Glomerular visceral epithelial cell (primary cell): ENCODE measurements at regions not wholly inside any gene's neighbourhood (a gene's known extent, or its start where the extent isn't known, plus 50 kb on each side); places are given as distances from the start of the nearest gene placed in this dataset.

ENCODE experiments used
- DNase-seq: peaks from one replicate; pipeline ENCODE4 v3.0.0-alpha.2; 2016; ENCODE audit errors: extremely low spot score

DNA sequence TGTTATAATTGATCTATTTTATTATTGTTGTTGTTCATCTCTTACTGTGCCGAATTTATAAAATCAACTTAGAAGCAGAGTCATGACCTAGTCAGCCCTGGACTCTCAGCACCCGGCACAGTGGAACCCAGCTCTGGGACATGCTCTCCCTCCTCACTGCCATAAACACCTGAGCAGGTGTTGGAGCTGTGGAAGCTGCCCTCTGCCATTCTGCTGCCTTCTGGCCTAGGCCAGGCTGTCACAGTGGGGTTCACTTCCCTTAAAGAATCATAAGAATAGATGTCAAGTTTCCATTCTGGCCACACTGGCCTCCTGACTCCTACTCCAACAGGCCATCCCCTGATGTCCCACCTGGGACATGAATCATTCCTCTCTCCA is 192.2 kb downstream of the ZFP36L2 start:
- no peak for DNase-seq

DNA sequence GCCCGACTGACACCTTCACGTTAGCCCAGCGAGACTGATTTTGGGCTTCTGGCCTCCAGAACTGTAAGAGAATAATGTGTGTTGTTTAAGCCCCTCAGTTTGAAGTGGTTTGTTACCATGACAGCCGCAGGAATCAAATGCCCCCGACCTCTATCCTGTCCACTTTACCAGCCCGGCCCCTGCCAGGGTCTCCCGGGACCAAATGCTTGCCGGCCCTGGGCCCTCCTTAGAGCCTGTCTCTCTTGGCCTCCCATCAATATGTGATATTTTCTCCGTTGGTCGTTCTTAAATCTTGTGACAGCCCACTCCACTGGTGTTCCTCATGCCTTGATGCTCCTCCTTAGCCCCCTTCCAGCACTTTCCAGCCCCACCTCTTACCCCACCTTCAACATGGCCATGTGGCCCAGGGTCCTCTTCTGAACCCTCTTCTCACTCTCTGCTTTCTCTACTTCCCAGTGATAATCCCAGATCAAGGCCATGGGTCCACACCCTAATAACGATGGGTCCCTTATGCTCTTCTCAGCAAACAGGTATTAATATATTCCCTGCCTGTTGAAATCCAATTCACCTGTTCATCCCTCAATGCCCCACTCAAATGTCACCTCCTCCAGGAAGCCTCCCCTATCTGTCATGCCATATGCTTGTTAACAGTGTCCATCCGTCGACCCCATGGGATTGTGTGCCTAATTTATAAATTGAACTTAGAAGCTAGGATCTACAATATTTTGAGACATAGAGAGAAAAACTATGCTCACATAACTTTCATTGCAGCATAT is 192.8 kb downstream of the ZFP36L2 start:
- no peak for DNase-seq

DNA sequence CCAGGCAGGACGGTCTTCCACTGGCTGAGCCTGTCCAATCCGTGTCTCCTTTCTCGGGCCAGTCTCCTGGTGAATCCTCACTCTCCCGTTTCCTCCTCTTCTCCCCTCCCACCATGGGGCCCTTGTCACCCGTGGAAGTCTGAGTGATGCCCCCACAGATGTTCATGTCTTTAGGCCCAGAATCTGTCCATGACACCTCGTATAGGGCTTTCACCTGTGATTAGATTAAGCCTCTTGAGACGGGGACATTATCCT is 193.5 kb downstream of the ZFP36L2 start:
- DNase-seq, result no peak

DNA sequence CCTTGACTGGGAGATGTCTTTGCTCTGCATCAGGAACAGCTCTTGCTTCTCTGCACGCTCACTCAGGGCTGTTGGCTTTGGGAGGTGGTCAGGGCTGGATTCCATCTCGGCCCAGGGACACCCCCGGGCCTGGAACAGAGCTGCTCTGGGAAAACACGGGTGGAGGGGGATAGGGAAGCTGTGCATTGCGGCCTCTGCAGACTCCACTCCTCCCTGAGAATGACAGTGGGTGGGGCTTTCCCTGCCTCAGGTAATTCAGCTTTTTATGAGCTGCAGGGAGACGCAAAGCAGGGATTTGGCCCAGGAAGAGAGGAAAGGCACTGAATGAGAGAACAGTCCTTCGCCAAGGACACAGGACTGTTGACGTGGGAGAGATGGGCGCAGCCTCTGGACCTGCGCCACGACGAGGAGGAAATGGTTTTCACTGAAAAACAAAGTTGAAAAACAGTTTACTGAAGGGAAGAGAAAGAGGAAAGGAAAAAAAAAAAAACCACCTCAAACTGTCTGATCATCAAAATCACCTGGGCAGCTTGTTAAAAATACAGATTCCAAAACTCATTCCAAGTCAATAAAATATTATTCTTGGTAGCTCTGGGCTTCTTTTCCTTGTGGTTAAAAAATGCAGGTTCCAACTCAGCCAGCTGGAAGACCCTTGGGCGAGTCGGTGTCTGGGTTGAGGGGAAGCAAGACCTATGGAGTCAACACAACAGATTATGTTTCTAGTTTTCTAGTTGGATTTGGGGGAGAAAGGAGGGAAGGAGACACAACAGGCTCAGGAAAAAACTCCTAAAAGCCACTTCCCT is 194.0 kb downstream of the ZFP36L2 start:
- no peak for DNase-seq

DNA sequence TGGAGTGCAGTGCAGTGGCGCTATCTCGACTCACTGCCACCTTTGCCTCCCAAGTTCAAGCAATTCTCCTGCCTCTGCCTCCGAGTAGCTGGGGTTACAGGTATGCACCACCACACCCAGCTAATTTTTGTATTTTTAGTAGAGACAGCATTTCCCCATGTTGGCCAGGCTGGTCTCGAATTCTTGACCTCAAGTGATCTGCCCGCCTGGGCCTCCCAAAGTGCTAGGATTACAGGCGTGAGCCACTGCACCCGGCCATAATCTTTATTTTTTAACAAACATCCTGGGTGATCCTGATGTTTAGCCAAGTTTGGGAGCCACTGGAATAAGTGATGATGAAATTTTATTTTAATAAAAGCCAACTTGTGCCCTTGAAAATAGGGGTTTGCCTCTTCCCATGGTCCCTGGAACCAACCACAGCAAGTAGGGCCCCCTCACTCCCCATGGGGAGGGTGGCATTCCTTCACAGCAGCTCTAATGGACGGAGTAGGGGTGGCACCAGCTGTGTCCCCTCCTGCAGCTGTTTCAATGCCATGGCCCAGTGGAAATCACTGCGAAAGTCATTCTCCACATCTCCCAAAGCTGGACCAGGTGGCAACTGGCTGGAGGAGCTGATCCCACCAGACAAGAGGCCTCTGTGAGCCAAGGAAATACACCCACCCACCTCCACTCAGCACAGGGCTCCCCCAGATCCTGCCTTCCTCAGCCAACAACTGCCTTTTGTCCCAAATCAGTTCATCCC is 194.8 kb downstream of the ZFP36L2 start:
- DNase-seq, result no peak

DNA sequence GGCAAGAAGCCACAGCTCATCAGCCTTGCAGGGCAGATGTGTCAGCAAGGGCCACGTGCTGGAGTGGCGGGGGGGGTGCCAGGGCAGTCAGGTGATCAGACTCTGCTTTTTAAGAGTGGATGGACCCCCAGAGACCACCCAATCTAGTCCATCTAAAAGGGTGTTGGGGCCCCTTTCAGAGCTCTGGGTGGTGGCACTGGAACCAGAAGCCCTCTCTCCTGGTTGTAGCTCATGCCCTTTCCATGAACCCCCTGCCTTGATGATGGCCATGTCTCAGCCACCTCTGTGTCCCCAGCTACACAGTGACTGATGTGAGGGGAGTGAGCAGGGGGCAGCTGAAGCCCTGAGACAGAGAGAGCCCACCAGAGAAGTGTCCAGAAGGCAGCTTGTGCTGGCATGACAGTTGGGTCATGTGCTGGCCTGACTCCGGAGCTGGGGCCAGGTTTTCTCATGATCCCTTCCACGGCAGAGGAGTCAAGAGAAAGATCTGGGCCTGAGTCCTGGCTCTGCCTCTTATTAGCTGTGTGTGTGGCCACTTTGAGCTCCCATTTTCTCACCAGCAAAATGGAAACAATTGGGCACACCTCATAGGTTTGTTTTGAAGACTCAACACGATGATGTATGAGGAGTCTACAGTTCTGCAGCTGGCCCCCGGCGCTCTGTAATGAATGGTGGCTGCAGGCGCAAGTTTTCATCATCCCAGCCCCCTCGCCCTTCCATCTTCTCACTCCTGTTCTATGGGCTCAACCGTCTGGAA is 195.7 kb downstream of the ZFP36L2 start:
- no peak for DNase-seq

DNA sequence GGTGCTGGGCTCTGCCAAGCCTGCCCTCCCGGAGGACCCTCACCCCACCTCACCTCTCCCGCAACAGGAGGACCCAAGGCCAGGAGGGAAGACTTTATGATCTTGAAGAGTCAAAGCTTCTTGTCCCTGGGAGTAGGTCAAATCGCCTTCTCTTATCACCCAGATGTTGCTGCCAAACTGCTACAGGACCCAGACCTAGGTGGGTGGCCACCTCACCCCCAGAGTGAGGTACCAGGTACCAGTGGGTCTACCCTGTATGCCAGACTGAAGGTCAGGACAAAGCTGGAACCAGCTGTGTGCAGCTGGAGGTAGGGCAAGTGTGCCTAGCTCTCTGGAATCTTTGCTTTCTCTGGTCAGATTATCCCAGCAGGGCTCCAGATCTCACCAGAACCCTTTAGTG is 197.2 kb downstream of the ZFP36L2 start:
- DNase-seq, result no peak

DNA sequence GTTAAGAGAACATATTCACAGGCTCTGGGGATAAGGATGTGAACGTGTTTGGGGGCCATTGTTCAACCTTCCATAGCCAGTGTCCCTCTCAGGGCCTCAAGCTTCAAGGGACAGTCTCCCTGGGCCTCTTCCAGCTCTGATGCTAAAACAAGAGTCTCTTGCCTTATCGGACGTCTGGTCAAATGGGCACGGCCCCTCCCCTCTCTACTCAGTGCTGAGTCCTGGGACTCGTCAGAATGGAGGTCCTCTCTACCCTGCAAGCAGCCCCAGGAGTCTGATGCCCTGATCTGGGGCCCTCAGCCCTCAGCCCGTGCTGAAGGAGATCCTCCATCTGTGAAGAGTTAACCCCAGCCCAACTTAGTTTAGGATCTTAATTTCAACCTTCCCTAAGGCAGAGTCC is 198.2 kb downstream of the ZFP36L2 start:
- no peak for DNase-seq

DNA sequence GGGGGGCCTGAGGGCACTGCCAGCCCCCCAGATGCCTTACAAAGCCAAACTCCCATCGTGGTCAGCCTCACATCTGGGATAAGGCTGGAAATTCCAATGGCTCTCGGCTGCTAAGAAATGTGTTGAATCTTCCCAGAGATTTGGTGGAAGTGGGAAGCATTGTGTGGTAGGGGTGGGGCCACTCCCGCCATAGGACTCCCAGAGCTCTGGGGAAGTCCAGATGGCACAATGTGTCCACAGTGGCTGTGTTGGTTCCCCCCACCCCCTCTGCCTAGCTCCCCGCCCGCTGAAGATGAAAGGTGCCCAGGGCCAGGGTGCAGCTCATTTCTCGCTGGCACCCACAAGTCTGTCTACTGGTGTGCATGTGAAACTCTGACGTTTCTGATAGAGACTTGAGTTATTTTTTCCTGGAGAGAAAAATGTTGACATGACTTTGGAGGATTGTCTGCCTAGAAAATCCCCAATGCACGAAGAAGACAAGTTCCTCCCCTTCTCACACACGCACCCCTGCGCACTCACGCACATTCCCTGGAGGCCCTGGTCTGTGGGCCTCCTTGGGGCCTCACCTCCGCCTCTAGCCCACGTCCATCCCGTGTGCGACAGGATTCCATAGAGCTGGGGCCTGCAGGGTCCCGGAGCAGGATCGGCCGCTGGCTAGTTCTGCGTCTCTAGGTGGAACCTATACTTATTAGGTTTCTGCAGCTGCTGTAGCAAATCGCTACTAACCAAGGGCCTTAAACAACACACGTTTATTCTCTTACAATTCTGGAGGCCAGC is 199.1 kb downstream of the ZFP36L2 start:
- DNase-seq, result no peak

DNA sequence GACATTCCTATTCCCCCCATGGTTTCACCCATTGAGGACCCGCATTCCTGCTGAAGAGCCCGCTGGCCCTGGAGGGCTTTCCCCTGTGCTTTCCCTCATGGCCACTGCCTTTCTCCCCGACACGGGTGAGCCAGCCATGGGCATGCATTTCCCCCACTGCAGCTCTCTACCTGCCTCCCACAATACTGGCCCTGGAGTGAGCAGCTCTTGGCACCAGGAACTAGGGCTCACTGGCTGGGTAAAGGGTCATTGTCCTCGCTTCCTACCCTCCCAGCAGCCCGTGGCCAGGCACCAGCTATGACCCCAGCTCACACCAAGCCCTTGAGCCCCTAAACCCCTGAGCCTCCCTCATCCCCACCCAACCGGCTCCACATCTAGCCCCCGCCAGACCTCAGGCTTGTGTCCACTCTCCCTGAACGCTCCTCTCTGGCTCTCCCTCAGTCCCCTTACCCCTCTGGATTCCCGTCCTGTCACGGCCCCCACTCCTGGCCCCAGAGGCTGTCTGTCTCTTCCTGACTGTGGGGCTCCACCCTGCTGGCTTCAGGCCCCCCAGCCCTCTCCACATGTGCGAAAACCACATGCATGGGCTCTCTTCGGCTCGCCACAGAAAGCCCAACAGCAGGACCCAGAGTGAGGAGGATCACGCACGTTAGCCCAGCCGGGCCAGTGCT is 199.8 kb downstream of the ZFP36L2 start:
- DNase-seq, result no peak

DNA sequence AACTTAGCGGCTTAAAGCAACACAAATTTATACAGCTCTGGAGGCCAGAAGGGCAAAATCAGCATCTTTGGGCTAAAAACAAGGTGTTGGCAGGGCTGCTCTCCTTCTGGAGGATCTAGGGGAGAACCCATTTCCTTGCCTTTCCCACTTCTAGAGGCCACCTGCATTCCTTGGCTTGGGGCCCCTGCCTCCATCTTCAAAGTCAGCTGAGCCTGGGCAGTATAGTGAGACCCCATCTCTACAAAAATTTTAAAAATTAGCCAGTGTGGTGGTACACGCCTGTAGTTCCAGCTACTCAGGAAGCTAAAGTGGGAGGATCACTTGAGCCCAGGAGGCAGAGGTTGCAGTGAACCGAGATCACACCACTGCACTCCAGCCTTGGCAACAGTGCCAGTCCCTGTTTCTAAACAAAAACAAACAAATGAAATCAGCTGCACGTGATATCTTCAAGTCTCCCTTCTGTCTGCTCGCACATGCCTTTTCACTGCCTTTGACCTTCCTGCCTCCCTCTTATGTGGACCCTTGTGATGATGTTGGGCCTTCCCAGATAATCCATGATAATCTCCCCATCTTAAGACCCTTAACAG is 200.6 kb downstream of the ZFP36L2 start:
- DNase-seq, result no peak

DNA sequence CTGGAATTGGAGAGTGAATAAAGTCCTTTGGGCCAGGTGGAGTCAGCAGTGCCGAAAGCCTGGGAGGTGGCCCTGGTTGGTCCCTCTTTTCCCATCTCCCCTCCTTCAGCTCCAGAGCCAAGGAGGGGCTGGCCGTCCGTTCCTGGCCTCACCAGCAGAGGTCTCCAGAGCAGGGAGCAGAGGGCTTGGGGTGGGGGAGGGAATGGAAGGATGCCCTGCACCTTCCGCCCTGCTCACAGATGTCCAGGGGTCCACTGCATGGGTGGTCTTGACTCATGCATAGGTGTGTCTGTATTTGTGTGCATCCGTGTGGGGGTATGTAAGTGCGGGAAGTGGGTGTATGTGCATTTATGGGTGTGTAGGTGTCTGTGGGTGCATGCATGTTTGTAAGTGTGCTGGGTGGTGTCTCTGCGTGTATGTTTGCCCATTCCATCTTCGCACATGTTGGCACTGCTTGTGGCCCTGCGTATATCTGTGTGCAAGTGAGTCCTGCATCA is 201.8 kb downstream of the ZFP36L2 start:
- peak; percentile 27 for DNase-seq

DNA sequence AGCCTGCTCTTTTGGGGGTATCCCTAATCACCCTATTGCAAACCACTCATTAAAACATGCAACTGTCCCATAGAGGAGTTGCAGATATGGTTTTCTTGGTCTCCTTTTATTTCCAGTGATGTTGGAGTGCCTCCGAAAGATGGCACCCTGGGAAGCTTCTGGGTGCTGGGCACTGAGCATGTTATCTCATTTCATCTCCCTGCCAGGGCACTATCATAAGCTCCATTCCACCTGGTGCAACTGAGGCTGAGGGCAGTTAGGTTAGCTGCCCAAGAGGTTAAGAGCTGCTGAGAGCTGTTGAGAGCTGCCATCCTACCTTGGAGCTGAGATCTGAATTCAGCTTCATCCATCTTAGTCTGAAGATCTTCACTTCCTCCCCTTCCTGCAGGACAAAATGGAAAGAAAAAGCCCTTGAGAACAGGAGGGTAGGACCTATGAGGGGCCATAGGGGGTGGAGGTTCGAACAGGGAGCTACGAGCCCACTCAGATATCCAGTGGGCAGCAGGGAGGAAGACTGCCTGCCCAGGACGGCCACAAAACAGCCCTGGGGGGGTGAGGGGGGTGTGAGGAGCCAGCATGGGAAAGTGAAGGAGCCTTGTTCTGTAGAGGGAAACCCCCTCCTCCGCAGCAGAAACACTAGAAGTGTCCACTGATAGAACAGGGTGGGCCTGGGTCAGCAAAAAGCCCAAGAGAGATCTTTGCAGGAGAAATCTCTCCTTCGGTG is 202.5 kb downstream of the ZFP36L2 start:
- no peak for DNase-seq

DNA sequence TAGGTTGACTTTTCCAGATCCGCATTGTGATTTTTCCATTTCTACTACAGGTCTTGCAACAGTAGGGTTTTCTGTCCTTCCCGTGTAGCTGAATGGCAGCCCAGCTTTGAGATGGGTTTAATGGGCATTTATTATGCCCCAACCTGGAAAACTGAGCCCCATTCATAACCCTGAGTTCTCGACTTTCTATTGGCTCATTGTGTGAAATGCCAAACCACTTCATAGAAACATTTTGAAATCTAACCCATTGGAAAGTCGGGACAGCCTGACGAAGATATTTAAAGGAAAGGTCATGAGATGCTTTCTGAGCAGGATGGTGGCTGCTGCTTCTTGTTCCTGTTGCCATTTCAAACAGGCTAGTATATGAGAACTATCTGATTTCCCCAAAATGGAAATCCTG is 203.5 kb downstream of the ZFP36L2 start:
- DNase-seq, result no peak

DNA sequence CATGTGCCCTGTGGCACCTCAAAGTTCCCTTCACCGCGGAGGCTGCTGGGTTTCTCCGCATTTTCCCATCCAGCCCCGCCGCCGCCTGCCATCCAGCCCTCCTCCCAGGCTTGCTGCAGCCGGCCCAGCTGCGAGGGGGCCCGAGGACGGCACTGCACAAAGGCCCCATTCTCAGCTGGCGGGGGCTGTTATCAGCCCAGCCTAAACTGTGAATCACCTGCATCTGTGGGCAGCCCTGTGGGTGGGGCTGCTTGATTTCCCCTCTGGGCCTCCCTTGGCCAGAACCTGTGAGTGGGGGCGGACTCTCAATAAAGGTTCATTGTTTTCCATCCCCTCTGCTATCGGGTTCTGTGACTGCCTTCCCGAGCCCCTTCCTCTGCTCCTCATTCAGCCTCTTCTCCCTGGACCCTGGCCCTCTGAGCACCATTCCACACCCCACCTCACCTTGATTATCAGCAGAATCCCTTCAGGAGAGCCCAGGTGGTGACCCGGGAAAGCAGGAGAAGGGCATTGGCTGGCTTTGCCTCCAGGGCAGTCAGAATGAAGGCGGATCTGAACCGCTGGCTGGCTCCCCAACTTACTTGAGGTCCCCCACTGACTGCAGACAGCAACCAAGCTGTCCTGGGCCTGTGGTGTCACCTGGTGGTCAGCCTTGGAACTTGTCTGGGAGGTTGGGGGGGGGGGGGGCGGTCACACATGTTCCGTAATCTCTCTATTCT is 204.5 kb downstream of the ZFP36L2 start:
- DNase-seq, result no peak

DNA sequence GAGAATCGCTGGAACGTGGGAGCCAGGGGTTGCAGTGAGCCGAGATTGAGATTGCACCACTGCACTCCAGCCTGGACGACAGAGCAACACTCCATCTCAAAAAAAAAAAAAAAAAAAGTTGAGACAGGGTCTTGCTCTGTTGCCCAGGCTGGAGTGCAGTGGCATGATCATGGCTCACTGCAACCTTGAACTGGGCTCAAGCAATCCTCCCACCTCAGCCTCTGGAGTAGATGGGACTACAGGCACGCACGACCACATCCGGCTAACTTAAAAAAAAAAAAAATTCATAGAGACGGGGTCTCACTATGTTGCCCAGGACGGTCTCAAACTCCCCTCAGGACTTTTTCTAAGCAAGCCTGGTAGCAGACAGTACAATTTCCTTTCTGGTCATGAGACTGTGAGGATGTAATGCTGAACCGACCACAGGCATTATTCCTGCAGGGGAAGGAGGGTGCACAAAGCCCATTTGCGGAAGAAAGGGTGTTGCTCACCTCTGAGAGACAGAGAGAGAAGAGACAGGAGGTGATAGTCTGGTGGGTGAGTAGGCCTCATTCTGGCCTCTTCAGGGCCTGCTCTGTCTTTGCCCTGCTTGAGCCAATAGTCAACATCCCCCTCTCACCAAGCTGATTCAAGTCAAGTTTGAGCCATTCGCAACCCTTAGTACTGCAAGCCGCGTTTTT is 205.3 kb downstream of the ZFP36L2 start:
- no peak for DNase-seq

DNA sequence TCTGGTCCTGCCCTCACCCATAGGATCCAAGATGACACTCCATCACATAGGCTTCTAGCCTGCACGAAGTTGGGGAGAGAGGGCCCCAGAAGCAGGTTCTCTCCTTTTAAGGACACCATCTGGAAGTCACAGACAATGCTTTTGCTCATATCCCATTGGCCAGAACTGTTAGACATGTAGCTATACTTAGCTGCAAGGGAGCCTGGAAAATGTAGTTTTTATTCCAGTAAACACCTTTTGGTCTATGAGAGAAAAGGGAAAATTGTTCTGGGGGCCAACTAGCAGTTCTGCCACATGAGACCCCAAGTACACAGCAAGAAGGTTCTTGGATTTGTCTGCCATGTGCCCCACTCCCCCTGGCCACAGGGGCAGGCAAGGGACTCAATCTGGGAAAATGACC is 206.1 kb downstream of the ZFP36L2 start:
- no peak for DNase-seq

DNA sequence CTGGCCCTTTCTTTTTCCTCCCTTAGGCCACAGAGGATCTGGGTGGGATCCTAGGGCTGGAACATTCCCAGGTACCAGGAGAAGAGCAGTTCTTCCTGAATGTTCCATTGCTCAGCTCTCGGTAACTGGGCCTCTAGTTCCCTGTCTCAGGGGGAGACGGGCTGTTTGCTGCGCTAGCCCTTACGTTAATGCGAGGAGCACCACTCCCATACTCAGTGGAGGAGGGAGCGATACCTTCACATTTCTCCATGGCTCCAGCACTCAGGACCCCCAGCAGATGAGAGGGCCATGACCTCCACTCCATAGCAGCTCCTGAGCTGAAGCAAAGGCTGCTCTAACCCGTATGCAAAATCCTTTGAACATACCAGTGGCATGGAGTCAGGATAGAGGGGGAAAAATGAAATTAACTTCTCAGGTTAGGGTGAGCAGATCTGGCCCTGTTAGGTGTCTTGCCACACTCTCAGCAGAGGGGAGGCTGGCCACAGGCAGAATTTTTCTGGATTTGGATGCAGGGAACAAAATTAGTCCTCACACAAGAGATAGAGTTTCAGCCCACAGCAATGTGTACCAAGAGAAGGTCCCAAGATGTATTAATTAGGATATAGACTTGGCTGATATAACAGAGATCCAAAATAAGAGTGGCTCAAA is 206.7 kb downstream of the ZFP36L2 start:
- DNase-seq, result no peak
